Stomach (tissue), 4 donors: ENCODE measurements at regions not wholly inside any gene's neighbourhood (a gene's known extent, or its start where the extent isn't known, plus 50 kb on each side); places are given as distances from the start of the nearest gene placed in this dataset.

Experiments
- EP300 ChIP-seq: sonication (generic); formaldehyde crosslinking; IDR thresholded peaks from one replicate; pipeline ENCODE4 v1.6.1; 2017; ENCODE audit warnings: antibody characterized with exemption
- TF ChIP-seq, protein P1 (sequence below), 7 experiments: fragments of 450-650 bp in 4 of 7; fragments of 200-600 bp in 3 of 7; sonication (generic) in 3 of 7; IDR thresholded peaks; one replicate each; pipeline ENCODE4 v1.5.1; 2016 to 2019; ENCODE audit warnings: antibody characterized with exemption in 7 of 7, control low read depth in 2 of 7, mild to moderate bottlenecking in 1 of 7

DNA sequence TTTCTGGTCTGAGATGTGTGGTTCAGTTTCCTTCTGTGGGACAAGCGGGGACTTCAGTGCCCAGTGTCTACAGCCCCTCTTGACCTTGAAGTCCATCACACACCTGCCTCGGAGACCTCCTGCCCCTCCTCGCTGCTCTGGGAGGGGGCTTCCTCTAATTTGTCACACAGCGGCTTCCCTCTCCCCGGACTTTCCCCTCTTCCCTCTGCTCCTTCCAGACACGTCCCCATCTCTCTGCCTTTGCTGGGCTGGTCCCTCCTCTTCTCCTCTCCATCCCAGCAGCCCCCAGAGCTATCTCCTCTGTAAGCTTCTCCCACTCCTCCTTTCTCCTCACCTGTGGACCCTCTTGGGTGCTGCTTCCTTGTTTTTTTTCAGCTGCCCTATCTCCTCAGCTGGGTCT is 122.2 kb upstream of the SORCS3 start:
- TF ChIP-seq, protein P1, sequence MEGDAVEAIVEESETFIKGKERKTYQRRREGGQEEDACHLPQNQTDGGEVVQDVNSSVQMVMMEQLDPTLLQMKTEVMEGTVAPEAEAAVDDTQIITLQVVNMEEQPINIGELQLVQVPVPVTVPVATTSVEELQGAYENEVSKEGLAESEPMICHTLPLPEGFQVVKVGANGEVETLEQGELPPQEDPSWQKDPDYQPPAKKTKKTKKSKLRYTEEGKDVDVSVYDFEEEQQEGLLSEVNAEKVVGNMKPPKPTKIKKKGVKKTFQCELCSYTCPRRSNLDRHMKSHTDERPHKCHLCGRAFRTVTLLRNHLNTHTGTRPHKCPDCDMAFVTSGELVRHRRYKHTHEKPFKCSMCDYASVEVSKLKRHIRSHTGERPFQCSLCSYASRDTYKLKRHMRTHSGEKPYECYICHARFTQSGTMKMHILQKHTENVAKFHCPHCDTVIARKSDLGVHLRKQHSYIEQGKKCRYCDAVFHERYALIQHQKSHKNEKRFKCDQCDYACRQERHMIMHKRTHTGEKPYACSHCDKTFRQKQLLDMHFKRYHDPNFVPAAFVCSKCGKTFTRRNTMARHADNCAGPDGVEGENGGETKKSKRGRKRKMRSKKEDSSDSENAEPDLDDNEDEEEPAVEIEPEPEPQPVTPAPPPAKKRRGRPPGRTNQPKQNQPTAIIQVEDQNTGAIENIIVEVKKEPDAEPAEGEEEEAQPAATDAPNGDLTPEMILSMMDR (IDR thresholded peaks at IDR 0.05) = no peak
- no peak for TF ChIP-seq EP300
